T1000 (cell line): ENCODE measurements at regions not wholly inside any gene's neighbourhood (a gene's known extent, or its start where the extent isn't known, plus 50 kb on each side); places are given as distances from the start of the nearest gene placed in this dataset.
"Not testable (repeated sequence)": the region's sequence is repeated elsewhere in the genome, so short reads cannot be mapped to it uniquely, and the experiment has no call there.

ENCODE experiments used
- DNase-seq: peaks from one replicate; lab custom pipeline; 2025; ENCODE audit warnings: mixed read lengths; lab: John Stamatoyannopoulos, UW

DNA sequence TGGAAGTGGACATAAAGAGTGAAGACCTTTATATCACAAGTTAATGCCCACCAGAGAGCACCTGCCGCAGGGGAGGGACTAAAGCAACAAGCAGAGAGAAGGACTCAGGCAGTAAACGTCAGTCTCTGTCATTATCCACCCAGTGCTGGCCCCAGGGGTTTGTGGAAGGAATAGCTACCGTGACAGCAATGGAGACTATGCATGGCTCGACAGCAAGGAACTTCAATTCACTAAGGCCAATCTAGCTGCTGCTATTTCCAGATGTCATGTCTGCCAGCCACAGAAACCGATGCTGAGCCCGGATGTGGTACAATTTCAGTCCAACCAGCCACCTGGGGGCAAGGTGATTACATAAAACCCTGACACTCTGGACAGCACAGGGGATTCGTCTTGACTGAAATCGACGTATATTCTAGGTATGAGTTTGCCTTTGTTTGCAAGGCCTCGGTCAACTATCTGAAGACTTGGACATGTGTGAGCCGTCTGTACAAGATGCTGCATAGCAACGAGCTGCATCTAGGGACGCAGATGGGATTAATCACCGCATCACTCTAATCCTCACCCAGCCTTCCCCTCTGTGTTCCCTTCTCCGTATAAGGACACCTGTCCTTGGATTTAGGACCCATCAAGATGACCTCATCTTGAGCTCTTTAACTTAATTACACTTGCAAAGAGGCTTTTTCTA is 154.1 kb upstream of the SH3BP4 start:
- no peak for DNase-seq

- DNase-seq: no peak
These were observed 155.7 kb upstream of the SH3BP4 start for GRCh38 chr2:234796045-234796591.

GRCh38 chr2:234795272-234795920 is 156.4 kb upstream of the SH3BP4 start:
- DNase-seq: no peak

DNA sequence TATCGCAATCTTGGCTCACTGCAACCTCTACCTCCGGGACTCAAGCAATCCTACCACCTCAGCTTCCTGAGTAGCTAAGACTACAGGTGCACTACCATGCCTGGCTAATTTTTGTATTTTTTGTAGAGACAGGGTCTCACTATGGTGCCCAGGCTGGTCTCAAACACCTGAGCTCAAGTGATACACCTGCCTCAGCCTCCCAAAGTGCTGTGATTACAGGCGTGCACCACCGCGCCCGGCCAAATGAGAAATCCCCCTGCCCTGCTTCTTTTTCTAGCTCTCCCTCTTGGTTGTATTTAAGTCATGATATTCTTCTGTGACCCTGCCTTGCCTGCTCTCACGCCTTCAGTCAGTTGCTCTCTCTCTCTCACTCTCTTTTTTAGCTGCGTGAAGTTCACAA is 157.0 kb upstream of the SH3BP4 start:
- no peak for DNase-seq

DNA sequence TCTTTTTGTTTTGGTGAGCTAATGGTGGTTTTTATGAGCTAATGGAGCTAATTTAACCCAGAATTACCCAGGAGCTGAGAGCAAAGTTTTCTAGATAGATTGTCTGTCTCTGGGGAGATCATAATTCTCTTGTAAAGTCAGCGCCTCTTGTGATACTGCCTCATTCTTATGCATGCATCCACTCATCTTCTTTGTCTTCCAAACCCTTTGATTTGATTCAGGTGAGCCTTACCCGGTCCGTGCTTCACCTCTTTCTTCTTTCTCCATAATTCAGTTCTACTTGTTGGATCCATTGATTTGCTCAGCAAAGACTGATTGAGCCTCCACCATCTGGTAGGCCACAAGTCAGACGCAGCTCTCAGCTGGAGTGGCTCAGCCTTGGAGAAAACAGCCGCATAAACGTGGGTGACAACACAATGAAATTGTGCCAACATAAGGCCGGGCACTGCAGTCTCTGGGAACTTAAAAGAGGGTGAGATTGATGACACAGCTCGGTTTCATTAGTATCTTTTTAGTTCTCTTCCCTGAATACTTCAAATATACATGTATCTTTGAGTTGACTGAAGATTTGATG is 158.5 kb upstream of the SH3BP4 start:
- no peak for DNase-seq

- peak; percentile 9 for DNase-seq
These were observed 159.2 kb upstream of the SH3BP4 start for GRCh38 chr2:234792621-234793022.

DNA sequence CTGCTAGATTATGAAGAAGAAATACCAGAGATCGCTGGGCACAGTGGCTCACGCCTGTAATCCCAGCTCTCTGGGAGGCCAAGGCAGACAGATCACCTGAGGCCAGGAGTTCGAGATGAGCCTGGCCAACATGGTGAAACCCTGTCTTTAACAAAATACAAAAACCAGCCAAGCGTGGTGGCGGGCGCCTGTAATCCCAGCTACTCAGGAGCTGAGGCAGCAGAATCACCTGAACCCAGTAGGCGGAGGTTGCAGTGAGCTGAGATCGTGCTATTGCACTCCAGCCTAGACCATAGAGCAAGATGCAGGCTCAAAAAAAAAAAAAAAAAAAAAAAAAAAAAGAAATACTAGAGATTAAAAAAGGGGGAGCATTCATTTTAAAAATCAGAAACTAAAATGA is 159.7 kb upstream of the SH3BP4 start:
- DNase-seq: not testable (repeated sequence)

DNA sequence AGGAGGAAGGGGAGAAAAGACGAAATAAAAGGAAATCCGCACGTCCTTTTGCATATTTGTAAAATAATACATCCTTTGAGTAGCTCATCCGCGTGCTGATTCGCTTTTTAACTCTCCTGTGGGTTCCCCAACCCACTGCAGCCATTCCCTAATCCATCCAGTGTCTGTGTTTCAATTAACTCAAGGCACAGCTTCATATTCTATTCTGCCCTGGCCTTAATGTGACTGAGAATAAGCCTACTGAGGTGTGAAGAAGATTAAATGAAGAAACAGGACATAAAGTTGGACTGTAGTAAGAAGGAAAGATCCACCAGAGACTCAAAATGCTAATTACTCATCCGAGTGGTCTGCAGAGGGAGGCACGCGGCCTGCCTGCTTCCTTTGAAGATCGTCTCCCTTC is 161.4 kb upstream of the SH3BP4 start:
- no peak for DNase-seq

- DNase-seq: no peak
These were observed 162.1 kb upstream of the SH3BP4 start for GRCh38 chr2:234789556-234790325.

DNA sequence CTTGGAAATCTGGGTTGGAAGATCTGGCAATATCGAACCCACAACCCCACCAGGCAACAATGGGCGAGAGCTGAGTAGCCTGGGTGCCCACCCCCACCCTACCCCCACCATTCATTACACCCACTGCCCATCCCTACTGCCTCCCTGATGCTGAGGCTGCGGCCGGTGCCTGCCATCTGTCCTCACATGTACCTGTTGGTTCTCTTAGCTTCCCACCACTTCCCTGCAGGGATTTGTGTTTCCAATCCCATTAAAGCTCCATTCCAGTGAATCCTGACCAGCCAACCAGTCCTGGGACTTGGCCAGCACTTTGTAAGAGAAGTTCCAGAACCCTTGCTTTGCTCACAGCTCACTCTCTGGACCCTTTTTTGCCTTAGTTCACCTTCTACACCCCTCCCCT is 163.0 kb upstream of the SH3BP4 start:
- no peak for DNase-seq

GRCh38 chr2:234788381-234788780 is 163.4 kb upstream of the SH3BP4 start:
- DNase-seq: no peak

- DNase-seq: no peak
These were observed 164.7 kb upstream of the SH3BP4 start for GRCh38 chr2:234787114-234787513.

- DNase-seq: no peak
These were observed 177.9 kb upstream of the SH3BP4 start for GRCh38 chr2:234773764-234774409.

- DNase-seq: no peak
These were observed 178.7 kb upstream of the SH3BP4 start for GRCh38 chr2:234773129-234773528.

- DNase-seq: no peak
These were observed 179.1 kb upstream of the SH3BP4 start for GRCh38 chr2:234772733-234773060.

- DNase-seq: no peak
These were observed 179.7 kb upstream of the SH3BP4 start for GRCh38 chr2:234771980-234772732.

GRCh38 chr2:234771176-234771575 is 180.6 kb upstream of the SH3BP4 start:
- DNase-seq: no peak

GRCh38 chr2:234770715-234771141 is 181.1 kb upstream of the SH3BP4 start:
- no peak for DNase-seq

- DNase-seq: peak; percentile 61
These were observed 181.7 kb upstream of the SH3BP4 start for GRCh38 chr2:234770031-234770506.

- DNase-seq: no peak
These were observed 183.1 kb upstream of the SH3BP4 start for GRCh38 chr2:234768608-234769196.

DNA sequence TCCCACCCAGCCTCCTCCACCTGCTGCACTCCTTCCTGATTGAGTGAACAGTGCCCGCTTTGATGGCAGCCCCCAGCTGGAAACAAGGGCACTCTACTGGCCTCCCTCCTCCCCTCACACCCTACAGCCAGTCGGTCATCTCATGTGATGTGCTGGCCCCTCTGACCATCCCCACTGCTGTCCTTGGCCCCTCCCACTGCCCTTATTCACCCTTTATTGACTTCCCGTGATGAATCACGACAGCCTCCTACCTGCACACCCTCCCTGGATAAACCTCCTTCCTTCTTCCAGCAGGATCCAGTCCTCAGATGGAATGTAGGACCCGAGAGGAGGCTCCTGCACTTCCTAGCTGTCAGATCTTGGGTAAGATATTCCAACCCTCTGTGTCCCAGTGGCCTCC is 186.5 kb upstream of the SH3BP4 start:
- no peak for DNase-seq
